Fibroblast of skin of left biceps (primary cell): ENCODE measurements at regions not wholly inside any gene's neighbourhood (a gene's known extent, or its start where the extent isn't known, plus 50 kb on each side); places are given as distances from the start of the nearest gene placed in this dataset.
A peak's percentile ranks its signal among the peaks of the same experiment; 100 is the strongest.

ENCODE experiments used
- DNase-seq, 2 experiments: peaks; one replicate each; pipeline ENCODE4 v3.0.0-alpha.2; 2013; ENCODE audit warnings: low read depth in 2 of 2

DNA sequence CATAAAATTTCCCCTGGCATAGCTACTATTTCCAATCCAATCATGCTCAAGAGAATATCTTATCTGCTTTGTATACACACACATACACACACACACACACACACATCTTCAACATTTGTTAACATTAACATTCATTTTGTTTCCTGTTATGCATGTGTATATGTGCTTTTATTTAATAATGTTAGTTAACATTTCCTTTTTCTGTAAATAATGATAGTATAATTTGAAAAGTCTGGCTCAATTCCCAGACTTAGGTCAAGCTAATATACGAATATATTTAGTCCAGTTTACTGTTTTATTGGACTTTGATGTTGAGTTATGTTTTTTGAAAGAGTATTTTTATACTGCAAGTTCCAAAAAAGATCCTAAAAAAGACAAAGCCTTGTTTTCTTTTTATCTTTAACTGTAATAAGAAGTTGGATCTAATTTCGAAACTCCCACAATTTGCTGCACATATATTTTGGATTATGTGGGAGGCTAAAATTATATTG is 1072.4 kb downstream of the EFNB2 start:
- no peak for DNase-seq

DNA sequence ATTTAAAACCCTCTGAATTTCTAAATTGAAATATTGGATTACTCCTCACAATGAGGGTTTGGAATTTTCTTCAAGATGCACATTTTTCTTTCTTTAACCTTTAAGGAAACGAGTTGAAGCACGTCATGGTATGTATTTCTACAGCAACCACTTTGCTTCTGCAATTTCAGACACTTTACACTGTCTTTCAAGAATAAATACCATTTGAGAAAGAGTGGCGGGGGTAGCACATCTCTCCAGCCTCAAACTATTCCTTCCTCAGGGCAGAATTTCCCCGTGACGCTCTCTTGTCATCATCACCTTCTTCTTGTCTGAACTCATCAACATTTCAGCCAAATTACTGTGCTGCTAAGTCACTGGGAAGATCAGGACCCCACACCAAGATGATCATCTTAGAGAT is 1073.4 kb downstream of the EFNB2 start:
- no peak for DNase-seq

DNA sequence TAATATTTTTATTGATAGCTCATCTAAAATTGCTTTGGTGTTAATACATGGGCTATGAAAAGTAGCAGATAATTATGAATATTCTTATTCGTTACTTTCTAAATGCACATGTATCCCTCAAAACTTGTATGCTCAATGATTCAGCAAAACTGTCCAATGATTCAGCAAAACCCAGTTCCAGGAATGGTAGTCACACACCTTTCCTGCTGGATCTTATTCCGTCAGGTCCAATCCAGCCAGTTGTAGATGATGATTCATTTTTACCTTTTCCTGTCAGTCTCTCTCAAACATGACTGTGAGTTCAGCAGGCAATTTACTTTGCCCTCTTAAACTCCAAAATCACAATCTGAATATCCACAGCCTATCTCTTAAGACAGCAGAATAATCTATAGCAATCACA is 1082.6 kb downstream of the EFNB2 start:
- no peak for DNase-seq

DNA sequence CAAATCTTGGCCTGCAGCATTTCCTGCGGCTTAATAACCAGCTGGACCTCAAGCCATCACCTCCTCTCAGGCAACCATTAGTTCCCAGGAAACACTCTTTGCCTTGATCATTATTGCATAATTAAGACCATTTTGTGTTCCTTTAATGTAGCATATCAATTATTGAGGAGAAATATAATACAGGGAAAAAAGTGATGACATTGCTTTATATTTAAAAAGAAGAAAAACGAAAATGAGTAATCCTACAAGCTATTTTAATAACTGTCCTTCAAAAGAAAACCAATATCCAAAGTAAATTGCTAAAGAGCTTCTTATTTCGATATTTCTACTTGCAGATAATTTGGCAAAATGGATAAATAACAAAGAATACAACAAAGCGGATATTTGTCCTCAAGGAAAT is 1084.7 kb downstream of the EFNB2 start:
- no peak for DNase-seq

DNA sequence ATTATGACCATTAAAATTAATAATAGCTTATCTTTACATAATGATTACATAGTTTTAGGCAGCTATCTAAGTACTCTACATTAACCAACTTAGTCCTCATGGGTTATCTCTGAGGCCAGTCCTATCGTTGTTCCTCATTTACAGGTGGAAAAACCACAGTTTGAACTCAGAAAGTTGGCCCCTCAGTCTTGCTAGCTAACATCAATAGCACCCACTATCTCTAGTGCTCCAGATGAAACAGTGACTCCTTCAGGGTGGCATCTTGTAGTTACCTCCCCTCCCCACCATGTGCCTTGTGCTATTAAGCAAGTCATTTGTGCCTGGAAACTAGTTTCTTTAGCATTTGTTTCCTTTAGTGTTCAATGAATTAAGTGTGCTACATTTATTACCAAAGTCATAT is 1086.7 kb downstream of the EFNB2 start:
- DNase-seq, result no peak

DNA sequence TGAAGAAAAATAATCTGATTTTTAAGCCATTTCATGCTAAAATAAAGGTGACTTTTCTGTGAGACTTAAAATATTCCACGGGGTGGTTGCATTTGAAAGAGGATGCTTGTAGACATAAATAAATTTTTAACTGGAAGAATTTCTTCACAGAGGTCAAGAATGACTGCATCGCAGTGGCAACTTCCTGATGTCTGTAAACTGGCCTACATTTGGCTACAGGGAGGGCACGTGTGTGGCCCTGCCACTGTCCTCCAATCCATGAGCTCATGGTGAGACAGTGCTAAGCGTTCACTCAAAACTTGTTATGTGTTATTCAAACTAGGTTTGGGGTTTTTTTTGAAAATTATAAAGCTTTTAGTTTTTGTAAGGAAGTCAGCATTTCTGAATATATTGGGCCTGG is 1089.3 kb downstream of the EFNB2 start:
- no peak for DNase-seq

DNA sequence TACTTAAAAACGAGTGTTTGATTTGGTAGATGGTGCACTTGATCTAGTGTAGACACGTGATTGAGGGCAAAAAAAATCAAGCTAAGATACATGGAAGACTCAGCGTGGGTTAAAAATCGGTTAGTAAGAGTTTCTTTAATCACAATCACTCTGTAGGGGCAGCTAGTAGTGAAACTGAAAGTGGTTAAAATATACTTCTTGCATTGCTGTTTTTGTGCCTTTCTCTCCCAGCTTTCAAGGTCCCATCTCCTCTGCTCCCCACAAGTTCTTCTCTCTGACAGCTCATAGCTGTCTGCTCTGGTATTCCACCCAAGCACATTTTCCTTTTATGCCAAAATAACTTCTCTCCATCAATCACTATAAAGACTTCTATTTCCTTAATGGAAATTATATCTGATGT is 1089.7 kb downstream of the EFNB2 start:
- DNase-seq, result no peak

DNA sequence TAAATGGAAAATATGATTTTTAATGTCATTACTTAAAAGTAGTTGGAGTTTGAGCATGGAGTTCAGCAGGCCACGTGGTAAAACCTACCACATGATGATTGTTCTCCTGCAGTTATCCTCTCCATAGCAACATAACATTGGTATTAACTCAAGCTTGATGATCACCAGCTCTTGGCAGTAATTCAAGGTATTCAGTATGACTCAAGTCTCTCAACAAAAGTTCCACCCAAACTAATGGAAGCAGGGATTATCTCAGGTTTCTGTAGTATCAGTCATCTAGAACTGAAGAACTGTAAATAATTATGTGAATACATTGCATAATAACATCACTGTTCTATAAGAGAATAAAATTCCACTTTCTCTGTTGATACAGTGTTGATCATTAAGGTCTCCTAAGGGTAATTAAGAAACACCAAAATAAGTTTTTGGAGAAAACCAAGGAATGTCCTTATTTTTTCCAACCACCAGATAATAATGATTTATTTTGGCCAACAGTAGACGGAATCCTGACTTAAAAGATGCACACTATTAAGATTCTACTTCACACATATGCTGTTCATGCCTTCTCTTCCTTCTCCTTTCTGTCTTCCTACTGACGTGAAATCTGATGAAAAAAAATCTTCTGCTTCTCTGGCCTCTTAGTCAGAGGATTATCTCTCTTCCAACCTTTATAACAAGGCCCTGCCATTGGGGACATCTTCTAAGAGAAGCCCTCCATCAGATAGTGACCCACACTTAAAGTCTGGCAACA is 1092.3 kb downstream of the EFNB2 start:
- DNase-seq, result peak; percentile 99

DNA sequence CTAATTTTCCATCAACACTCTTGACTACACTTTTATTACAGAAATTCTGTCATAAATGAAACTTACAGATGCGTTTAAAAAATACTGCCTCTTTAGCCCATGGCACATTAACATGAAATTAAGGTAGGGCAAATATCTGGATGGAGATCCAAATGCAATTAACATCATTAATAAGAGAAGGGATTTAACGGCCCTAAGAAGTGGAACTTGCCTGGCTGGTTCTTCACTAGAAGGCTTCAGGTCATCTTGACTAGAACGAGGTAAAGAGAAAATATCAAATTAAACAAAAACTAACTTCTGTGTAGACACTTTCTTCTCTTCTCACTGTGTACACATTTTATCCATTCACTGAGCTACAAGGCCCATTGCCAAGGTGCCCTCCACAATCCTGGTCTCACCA is 1093.4 kb downstream of the EFNB2 start:
- DNase-seq, result no peak

DNA sequence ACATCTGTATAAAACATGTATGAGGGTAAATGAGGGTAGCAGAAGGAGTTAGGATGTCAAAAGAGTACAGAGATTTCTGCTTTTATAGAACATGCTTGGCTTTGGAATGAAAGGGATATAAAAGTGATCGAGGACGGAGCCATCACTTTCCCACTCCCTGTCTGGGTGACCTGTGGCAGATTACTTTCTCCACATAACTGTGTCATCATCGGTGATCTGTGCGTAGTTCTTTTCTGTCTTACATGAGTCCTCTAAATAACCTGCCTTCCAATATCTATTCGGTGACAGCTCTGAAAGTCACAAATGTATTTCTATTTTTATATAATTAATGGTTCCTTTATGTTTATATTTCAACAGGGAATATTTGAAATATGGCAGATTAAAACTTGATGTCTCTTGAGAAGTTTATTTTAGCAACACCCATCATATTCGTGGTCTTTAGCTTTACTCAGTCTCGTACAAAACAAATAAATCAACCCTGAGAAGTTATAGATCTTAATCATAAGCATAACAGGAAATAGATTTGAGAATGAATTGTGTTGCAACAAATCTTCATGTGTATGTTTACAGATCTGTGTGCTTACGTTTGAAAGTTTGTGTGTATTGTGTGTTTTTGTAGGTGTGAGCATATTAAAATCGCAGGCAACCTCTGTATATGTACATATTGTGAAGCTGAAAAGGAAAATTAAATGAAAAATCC is 1094.3 kb downstream of the EFNB2 start:
- peak in 1 of 2 experiments; percentile 7 for DNase-seq

DNA sequence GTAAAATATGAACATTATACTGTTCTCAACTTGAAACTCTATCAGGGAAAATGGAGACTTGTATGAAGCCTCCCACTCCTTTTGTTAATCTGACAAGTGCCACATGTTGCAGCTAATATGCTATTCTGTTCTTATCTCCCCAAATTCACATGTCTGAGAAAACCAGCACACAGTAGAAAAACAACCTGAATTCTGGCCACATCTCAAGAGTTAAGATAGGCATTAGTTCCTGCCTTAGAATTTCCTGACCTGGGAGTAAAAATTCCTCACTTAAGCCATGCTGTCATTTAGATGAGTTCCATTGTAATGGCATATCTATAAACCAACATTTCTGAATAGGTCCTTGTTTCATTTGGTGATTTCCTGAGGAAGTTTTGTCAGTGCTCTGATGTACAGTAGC is 1098.5 kb downstream of the EFNB2 start:
- no peak for DNase-seq

DNA sequence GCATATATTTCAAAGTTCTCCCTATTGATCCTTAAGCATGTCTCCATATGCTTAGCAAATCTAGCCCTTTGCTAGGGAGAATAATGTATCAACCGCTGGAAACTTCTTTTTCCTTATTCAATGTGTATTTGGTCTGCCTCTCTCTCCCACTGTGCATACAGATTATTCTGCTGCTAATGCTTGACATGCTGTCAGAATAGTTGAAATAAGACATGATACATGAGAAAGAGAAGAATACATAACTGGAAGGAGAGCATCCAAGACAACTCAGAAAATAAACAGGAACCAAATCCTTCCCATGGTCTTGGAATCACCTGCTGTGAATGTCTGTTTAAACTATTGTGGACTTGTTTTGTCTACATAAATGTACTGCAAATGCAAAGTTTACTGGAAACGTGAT is 1103.0 kb downstream of the EFNB2 start:
- no peak for DNase-seq

DNA sequence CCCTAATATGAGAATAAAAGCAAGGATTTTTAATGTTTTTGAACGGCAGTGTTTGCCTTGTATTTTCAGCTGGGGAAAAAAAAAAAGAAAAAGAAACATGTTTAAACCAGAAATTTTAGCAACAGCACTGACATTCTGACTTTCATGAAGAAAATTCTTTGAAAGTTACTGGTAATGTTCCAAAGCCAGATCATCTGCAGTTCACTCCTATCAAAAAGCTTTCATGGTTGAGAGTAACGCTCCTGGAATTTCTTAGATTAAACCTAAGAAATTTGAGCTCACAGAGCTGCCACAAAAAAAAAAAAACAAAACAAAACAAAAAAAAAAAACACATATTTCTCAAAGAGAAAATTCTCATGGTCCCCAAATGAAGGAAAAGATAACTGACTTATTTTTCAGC is 1106.7 kb downstream of the EFNB2 start:
- DNase-seq, result no peak

DNA sequence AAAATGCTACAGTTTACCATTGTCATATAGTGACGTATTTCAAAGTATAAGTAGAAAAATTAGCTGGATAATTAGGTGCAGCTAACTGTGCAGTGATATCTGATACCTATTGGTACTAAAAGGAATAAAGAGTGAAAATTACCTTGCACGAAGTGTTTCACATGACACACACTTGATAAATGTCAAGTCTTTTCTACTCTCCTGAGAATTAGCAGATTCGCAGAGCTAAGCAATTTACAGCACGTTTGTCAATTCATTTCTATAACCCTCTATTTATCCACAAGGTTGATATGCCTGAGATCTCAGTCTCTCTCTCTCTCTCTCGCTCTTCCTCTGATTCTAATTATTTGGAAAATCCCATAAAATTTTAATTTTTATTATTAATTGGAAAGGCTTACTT is 1109.0 kb downstream of the EFNB2 start:
- DNase-seq, result no peak

DNA sequence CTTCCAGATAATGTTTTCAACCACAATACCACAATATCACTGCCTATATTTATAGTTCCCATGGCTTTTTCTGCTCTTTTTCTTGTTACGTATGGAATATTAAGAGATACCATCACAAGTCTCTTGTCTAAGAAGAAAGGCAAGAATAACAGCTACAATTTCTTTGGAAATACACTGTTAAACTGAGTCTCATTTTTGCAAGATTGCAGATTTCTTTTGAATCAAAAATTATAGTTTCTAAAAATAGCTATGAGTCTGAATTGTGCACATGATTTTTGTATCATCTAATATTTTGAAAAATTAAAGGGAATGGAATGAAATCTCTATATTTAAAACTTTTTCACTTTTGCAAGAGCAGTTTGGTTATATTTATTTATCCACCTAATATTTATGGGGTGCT is 1120.8 kb downstream of the EFNB2 start:
- no peak for DNase-seq

DNA sequence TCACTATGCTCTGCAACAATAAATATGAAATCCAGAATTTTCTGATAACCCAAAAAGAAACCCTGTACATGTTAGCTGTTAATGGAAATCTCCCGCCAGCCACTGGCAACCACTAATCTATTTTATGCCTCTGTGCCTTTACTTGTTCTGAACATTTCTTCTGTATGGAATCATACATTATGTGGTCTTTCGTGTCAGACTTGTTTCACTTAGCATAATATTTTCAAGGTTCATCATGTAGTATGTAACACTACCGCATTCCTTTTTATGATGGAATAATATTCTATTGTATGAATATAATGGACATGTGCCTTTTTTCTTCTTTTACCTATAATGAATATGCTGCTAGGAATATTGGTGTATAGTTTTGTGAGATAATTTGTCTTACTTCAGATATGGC is 1123.3 kb downstream of the EFNB2 start:
- no peak for DNase-seq

DNA sequence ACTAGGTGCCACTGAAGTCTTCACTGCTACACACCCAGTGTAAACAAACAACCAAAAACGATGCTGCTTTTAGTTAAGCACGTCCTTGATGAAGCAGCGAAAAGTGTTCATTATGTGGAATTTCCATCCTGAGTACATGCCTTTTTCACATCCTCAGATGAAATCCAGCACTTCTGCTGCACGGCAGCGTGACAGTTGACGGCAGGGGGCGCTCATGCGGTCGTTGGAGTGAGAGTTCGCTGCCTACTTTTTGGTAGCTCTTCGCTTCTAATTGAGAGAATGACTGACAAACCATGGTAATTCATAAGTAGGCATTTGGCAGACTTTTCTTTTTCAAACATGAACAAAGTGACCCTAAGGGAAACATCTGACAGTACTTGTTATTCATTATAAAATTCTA is 1124.9 kb downstream of the EFNB2 start:
- DNase-seq, result peak in 1 of 2 experiments; percentile 3

DNA sequence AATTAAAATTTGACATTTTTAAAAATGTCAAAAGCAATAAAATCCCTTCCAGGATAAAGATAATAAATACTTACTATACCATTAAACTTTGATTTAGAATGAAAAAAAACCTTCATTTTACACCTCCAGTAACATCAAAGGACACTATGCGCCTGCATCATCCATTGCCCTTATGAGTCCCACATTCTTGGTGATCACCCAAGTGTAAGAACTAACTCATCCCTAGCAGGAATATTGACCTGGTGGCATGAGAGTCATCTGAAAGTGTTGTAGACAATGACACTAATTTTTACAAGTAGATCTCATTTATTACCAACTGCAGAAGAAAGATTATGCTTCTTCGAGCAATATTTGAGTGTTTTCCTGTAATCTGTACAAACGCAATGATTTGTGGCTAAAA is 1128.9 kb downstream of the EFNB2 start:
- DNase-seq, result no peak

DNA sequence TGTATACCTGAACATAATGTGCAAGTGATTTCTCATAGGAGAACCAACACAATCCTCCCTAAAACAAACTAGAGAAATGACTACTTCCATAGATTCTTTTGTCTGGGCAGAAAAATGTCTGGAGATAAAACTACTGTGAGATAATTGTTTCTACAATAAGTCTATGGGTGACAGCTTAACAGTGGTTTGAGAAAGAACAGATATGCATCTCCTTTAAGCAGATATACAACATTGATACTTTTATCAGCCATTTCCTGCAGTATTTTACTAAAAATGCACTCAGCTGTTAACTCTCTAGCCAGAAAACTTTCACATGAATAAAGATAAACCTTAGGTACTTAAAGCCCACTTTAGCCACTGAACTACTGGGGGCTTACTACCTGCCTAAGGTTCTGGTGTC is 1132.4 kb downstream of the EFNB2 start:
- DNase-seq, result no peak

DNA sequence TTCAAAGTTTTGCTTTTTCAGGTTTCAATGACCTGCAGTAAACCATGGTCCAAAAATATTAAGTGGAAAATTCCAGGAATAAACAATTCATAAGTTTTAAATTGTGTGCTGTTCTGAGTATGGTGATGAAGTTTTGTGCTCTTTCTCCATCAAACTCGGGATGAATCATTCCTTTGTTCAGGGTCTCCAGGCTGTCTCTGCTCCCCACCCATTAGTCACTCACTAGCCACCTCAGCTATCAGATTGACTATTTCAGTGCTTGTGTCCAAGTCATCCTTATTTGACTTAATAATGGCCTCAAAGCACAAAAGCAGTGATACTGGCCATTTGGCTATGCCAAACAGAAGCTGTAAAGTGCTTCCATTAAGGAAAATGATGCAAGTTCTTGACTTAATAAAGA is 1140.4 kb downstream of the EFNB2 start:
- DNase-seq, result no peak

DNA sequence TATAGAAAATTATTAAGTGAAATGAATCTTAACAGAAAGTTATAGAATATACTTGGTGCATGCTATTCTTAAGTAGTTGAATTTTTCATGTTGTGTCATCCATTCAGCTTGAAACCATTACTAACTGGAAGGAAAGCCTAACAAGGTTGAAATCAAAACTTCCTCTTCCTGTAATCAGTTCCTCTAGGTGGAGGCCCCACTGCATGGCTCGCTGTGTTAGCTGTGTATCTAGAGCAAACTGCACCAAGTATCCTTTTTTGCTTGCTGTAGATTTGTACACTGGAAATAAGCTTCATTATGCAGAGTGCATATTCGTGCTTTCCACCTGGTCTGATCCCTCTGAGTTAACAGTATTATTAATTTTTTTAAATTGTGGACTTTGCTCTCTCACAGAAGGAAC is 1146.1 kb downstream of the EFNB2 start:
- DNase-seq, result no peak

DNA sequence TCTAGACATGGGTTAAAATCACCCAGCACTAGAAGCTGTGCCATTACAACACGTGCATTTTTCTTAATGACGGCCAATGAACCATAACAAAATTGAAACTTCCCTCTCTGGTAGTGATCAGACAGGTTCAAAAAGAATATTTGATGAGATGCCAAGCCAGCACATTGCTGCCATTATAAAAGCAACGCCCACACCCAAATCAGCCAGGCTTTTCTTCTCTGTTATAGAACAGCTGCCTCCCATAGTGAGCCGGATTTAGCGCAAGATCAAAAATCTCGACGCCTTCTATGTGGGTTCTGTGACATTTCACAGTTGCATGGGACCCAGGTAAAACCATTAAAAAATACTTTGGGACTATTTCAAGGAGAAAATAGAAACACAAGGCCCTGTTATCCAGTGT is 1158.0 kb downstream of the EFNB2 start:
- DNase-seq, result no peak

DNA sequence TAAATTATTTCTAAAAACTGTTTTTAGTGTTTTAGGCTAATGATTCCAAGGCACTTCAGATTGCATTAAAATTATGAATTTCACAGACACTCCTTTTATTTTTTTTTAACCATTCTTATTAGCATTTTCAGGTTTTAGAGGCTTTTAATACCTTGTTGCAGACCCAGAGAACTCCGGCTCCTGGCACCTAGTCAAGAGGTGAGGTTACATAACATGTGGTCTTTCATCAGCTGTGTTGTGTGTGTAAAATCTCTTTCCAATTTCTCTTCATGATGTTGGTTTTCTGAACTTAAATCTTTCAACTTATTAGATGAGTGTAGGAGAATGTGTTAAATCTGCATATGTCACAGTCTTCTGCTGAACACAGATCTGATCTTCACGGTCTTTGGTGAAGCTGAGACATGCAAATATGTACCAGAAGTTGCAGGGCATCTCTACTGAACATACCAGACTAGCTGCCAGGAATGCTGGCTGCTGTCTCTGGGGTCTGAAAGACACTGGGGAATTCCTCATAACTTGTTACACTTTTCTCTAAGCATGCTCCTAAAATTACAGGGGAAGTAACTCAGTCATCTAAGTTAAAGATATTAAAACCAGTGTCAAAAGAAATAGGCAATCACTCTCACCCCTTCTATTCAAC is 1165.3 kb downstream of the EFNB2 start:
- DNase-seq, result no peak
